Right lobe of liver (tissue), 4 donors: ENCODE measurements at regions not wholly inside any gene's neighbourhood (a gene's known extent, or its start where the extent isn't known, plus 50 kb on each side); places are given as distances from the start of the nearest gene placed in this dataset.

Experiments
- CTCF ChIP-seq, 4 donors: fragments of 200-600 bp in 3 of 4; fragments of 450-650 bp in 1 of 4; IDR thresholded peaks; one replicate each; pipeline versions ENCODE4 v1.5.1 to v1.8.0; 2016 to 2022; ENCODE audit warnings: antibody characterized with exemption in 4 of 4, mild to moderate bottlenecking in 2 of 4
- POLR2A ChIP-seq: fragments of 450-650 bp; IDR thresholded peaks from one replicate; pipeline ENCODE4 v1.6.1; 2017; ENCODE audit warnings: antibody characterized with exemption, mild to moderate bottlenecking
- donor health status: DM: no; HTN: no; CAD: no.
- donor health status: DM: no; HTN: no; CAD: no.
- donor health status: DM: no; HTN: yes; CAD: no.

GRCh38 chr20:61129311-61129710 lies 122.8 kb upstream of the CDH4 start:
- TF ChIP-seq CTCF (IDR thresholded peaks at IDR 0.05) (no peak), POLR2A (no peak)
